Adrenal gland (tissue), 5 donors: ENCODE measurements at regions not wholly inside any gene's neighbourhood (a gene's known extent, or its start where the extent isn't known, plus 50 kb on each side); places are given as distances from the start of the nearest gene placed in this dataset.
"Not testable (repeated sequence)": the region's sequence is repeated elsewhere in the genome, so short reads cannot be mapped to it uniquely, and the experiment has no call there.

Experiments
- POLR2A ChIP-seq, 2 donors: fragments of 450-650 bp; IDR thresholded peaks; one replicate each; pipeline ENCODE4 v1.6.1; 2017; ENCODE audit warnings: antibody characterized with exemption in 2 of 2, mild to moderate bottlenecking in 2 of 2, moderate library complexity in 1 of 2
- TF ChIP-seq, protein P1 (sequence below), 6 experiments: fragments of 450-650 bp in 4 of 6; fragments of 200-600 bp in 2 of 6; sonication (generic) in 1 of 6; IDR thresholded peaks; 1 replicate in 5 of 6; 2 replicates in 1 of 6; pipeline versions ENCODE4 v1.5.1 to v1.8.0; 2016 to 2021; ENCODE audit warnings: antibody characterized with exemption in 6 of 6, mild to moderate bottlenecking in 2 of 6, moderate library complexity in 1 of 6
- donor health status: DM: no; HTN: no; CAD: no.

DNA sequence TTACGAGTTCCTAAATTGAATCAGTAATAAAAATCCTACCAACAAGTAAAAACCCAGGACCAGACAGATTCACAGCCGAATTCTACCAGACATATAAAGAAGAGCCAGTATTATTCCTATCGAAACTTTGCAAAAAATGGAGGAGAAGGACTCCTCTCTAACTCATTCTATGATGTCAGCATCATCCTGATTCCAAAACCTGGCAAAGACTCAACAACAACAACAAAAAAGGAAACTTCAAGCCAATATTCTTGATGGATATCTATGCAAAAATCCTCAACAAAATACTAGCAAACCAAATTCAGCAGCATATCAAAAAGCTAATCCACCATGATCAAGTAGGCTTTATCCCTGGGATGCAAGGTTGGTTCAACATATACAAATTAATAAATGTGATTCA lies 84.6 kb upstream of the ADRB2 start:
- TF ChIP-seq POLR2A (IDR thresholded peaks at IDR 0.05): not testable (repeated sequence)
- TF ChIP-seq, protein P1, sequence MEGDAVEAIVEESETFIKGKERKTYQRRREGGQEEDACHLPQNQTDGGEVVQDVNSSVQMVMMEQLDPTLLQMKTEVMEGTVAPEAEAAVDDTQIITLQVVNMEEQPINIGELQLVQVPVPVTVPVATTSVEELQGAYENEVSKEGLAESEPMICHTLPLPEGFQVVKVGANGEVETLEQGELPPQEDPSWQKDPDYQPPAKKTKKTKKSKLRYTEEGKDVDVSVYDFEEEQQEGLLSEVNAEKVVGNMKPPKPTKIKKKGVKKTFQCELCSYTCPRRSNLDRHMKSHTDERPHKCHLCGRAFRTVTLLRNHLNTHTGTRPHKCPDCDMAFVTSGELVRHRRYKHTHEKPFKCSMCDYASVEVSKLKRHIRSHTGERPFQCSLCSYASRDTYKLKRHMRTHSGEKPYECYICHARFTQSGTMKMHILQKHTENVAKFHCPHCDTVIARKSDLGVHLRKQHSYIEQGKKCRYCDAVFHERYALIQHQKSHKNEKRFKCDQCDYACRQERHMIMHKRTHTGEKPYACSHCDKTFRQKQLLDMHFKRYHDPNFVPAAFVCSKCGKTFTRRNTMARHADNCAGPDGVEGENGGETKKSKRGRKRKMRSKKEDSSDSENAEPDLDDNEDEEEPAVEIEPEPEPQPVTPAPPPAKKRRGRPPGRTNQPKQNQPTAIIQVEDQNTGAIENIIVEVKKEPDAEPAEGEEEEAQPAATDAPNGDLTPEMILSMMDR (IDR thresholded peaks at IDR 0.05): not testable (repeated sequence)
